Trophoblast cell (in vitro differentiated cells and primary cell): ENCODE measurements at regions not wholly inside any gene's neighbourhood (a gene's known extent, or its start where the extent isn't known, plus 50 kb on each side); places are given as distances from the start of the nearest gene placed in this dataset.

ENCODE experiments used
- DNase-seq, 2 donors: peaks; one replicate each; pipeline ENCODE4 v3.0.0-alpha.2; 2016
- H2AFZ ChIP-seq: 2 replicates; pipeline ENCODE4 v1.6.1; 2013; ENCODE audit warnings: low read length, moderate library complexity, mild to moderate bottlenecking; ENCODE audit not compliant: insufficient read depth, poor library complexity
- H2AK5ac ChIP-seq: 2 replicates; pipeline ENCODE4 v1.6.1; 2013; ENCODE audit warnings: mild to moderate bottlenecking, low read length
- H2BK120ac ChIP-seq: 2 replicates; pipeline ENCODE4 v1.6.1; 2013; ENCODE audit warnings: low read length, mild to moderate bottlenecking, moderate library complexity; ENCODE audit not compliant: insufficient read depth, poor library complexity
- H2BK12ac ChIP-seq: 2 replicates; pipeline ENCODE4 v1.6.1; 2013; ENCODE audit warnings: mild to moderate bottlenecking, low read length, moderate library complexity
- H2BK5ac ChIP-seq: 2 replicates; pipeline ENCODE4 v1.6.1; 2013; ENCODE audit warnings: low read length, low read depth, moderate library complexity, mild to moderate bottlenecking; ENCODE audit not compliant: poor library complexity
- H3K14ac ChIP-seq: 2 replicates; pipeline ENCODE4 v1.6.1; 2013; ENCODE audit warnings: mild to moderate bottlenecking, low read length
- H3K18ac ChIP-seq: 2 replicates; pipeline ENCODE4 v1.6.1; 2013; ENCODE audit warnings: mild to moderate bottlenecking, low read length
- H3K23ac ChIP-seq: 2 replicates; pipeline ENCODE4 v1.6.1; 2013; ENCODE audit warnings: low read length
- H3K27ac ChIP-seq: 2 replicates; pipeline ENCODE4 v1.5.1; 2013; ENCODE audit warnings: low read depth, mild to moderate bottlenecking, inconsistent platforms, low read length, moderate library complexity
- H3K27me3 ChIP-seq: 2 replicates; pipeline ENCODE4 v1.6.1; 2013; ENCODE audit warnings: inconsistent platforms, mild to moderate bottlenecking, low read length, moderate library complexity; ENCODE audit not compliant: insufficient read depth
- H3K36me3 ChIP-seq, 2 experiments: 1 replicate in 1 of 2; 2 replicates in 1 of 2; pipeline ENCODE4 v1.6.1; 2013; ENCODE audit warnings: low read length in 2 of 2, mild to moderate bottlenecking in 2 of 2, moderate library complexity in 1 of 2; ENCODE audit not compliant: insufficient read depth in 2 of 2, control insufficient read depth in 1 of 2
- H3K4ac ChIP-seq: 2 replicates; pipeline ENCODE4 v1.6.1; 2013; ENCODE audit warnings: low read depth, mild to moderate bottlenecking, low read length, moderate library complexity
- H3K4me1 ChIP-seq, 2 experiments: 1 replicate in 1 of 2; 2 replicates in 1 of 2; pipeline ENCODE4 v1.6.1; 2013; ENCODE audit warnings: low read length in 2 of 2, mild to moderate bottlenecking in 2 of 2, moderate library complexity in 1 of 2; ENCODE audit not compliant: insufficient read depth in 2 of 2, control insufficient read depth in 1 of 2
- H3K4me2 ChIP-seq: 2 replicates; pipeline ENCODE4 v1.6.1; 2013; ENCODE audit warnings: inconsistent platforms, mild to moderate bottlenecking, low read length, moderate library complexity
- H3K4me3 ChIP-seq: 2 replicates; pipeline ENCODE4 v1.5.1; 2013; ENCODE audit warnings: mild to moderate bottlenecking, low read depth, low read length, inconsistent platforms
- H3K79me1 ChIP-seq: one replicate; pipeline ENCODE4 v1.6.1; 2013; ENCODE audit warnings: low read length
- H3K79me2 ChIP-seq: 2 replicates; pipeline ENCODE4 v1.6.1; 2013; ENCODE audit warnings: low read length, mild to moderate bottlenecking; ENCODE audit not compliant: control insufficient read depth, insufficient read depth, poor library complexity
- H3K9ac ChIP-seq: 2 replicates; pipeline ENCODE4 v1.6.1; 2013; ENCODE audit warnings: mild to moderate bottlenecking, low read length
- H3K9me3 ChIP-seq: 2 replicates; pipeline ENCODE4 v1.6.1; 2013; ENCODE audit warnings: low read depth, mild to moderate bottlenecking, control low read depth, inconsistent platforms, low read length; ENCODE audit not compliant: insufficient read depth
- H4K12ac ChIP-seq: 2 replicates; pipeline ENCODE4 v1.6.1; 2013; ENCODE audit warnings: low read depth, mild to moderate bottlenecking, low read length, moderate library complexity
- H4K8ac ChIP-seq: 2 replicates; pipeline ENCODE4 v1.6.1; 2013; ENCODE audit warnings: low read depth, mild to moderate bottlenecking, low read length, moderate library complexity
- H4K91ac ChIP-seq: one replicate; pipeline ENCODE4 v1.6.1; 2013; ENCODE audit warnings: low read depth, mild to moderate bottlenecking, low read length, moderate library complexity
- WGBS: extraction: QIAGEN DNeasy Blood & Tissue Kit; methylation state at CpG from one replicate; pipeline ENCODE4 v1.1.7; 2013; ENCODE audit warnings: missing lambda C conversion rate; ENCODE audit not compliant: insufficient read length, insufficient coverage; ENCODE audit errors: extremely low coverage; 5-methylcytosine and 5-hydroxymethylcytosine counted together

DNA sequence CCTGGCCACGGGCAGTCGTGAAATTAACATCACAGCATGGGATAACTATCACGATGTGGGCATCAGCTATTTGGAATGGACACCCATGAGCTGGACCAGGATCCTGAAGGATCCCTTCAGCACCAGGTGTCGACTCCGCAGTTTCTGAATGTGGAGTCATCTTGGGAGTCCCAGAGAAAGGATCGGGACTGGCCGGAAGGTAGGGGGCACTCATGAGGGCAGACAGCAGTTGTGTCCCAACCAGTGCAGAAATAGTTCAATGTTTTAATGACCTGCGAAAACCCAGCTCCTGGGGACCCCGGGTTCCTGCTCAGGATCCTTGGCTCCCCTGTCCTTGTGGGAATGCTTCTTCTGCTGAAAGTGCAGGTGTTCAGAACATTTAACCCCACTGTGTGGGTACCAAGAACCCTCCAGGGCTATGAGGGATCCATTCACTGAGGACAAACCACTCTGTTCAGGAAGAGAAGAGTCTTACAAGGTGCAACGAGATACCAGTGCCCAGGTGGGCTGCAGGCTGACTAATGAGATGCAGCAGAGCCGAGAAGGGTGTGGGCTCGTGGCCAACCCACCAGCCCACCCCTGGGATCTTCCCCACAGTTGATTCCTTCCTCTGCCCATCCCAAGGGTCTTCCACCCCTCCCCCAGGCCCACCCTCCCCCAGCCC lies 154.8 kb downstream of the SALL1 start:
- Histone ChIP-seq H2AK5ac (no peak overlapping the region), H3K4me1 (no peaks in the 10 kb centered on the region), H2BK5ac (no peak overlapping the region), H3K27ac (no peak overlapping the region), H3K14ac (no peak overlapping the region), H3K18ac (no peak overlapping the region), H3K27me3 (no peaks in the 10 kb centered on the region), H3K4me2 (no peak overlapping the region), H2AFZ (no peak overlapping the region), H4K91ac (no peak overlapping the region), H3K23ac (no peak overlapping the region), H3K9me3 (no peaks in the 10 kb centered on the region), H2BK12ac (no peak overlapping the region), H3K79me1 (no peaks in the 10 kb centered on the region), H2BK120ac (no peak overlapping the region), H3K36me3 (no peaks in the 10 kb centered on the region), H3K4ac (no peak overlapping the region), H4K12ac (no peak overlapping the region), H3K4me3 (no peak overlapping the region), H3K9ac (no peak overlapping the region), H4K8ac (no peak overlapping the region), H3K79me2 (no peaks in the 10 kb centered on the region)
- no peak for DNase-seq
- WGBS: no CpG with 5 or more reads among the region's 12 CpGs

DNA sequence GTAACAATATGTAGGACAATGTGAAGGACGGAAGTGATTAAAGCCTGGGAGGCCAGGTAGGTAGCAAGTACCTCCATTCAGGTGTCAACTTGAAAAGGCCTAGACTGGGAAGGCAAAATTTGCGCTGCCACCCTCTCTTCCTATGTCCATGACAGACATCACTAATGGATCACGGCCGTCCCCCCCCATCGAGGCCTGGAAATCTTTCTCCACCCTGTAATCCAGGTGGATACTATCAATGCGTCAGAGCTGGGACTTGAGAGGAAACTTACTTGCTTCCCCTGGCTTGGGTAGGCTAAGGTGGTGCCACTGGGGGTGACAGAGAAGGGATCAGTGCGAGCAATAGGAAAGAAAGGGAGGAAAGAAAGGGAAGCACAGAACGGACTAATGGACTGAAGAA lies 156.1 kb downstream of the SALL1 start:
- WGBS: no CpG with 5 or more reads among the region's 8 CpGs
- no peak overlapping the region for H3K4me3 ChIP-seq
- H2BK120ac ChIP-seq: no peak overlapping the region
- no peaks in the 10 kb centered on the region for H3K9me3 ChIP-seq
- H2AK5ac ChIP-seq: no peak overlapping the region
- H2BK5ac ChIP-seq: no peak overlapping the region
- no peak overlapping the region for H3K4me2 ChIP-seq
- H4K8ac ChIP-seq: no peak overlapping the region
- no peak overlapping the region for H3K4ac ChIP-seq
- no peaks in the 10 kb centered on the region for H3K79me1 ChIP-seq
- H2AFZ ChIP-seq: no peak overlapping the region
- H3K23ac ChIP-seq: no peak overlapping the region
- H3K18ac ChIP-seq: no peak overlapping the region
- no peaks in the 10 kb centered on the region for H3K27me3 ChIP-seq
- H3K79me2 ChIP-seq: no peaks in the 10 kb centered on the region
- no peak for DNase-seq
- H3K4me1 ChIP-seq: no peaks in the 10 kb centered on the region
- no peak overlapping the region for H3K27ac ChIP-seq
- H4K12ac ChIP-seq: no peak overlapping the region
- no peak overlapping the region for H4K91ac ChIP-seq
- no peak overlapping the region for H3K14ac ChIP-seq
- no peak overlapping the region for H2BK12ac ChIP-seq
- no peak overlapping the region for H3K9ac ChIP-seq
- H3K36me3 ChIP-seq: no peaks in the 10 kb centered on the region

- H4K12ac ChIP-seq: no peak overlapping the region
- no peak overlapping the region for H2AK5ac ChIP-seq
- H3K4me3 ChIP-seq: no peak overlapping the region
- WGBS: no CpG with 5 or more reads among the region's 18 CpGs
- H3K4me2 ChIP-seq: no peak overlapping the region
- no peak overlapping the region for H3K27ac ChIP-seq
- no peak overlapping the region for H3K4ac ChIP-seq
- no peaks in the 10 kb centered on the region for H3K79me1 ChIP-seq
- H4K91ac ChIP-seq: no peak overlapping the region
- H3K9me3 ChIP-seq: no peaks in the 10 kb centered on the region
- H3K14ac ChIP-seq: no peak overlapping the region
- no peak overlapping the region for H2BK5ac ChIP-seq
- no peaks in the 10 kb centered on the region for H3K36me3 ChIP-seq
- H3K18ac ChIP-seq: no peak overlapping the region
- no peak overlapping the region for H2BK120ac ChIP-seq
- H3K23ac ChIP-seq: no peak overlapping the region
- no peaks in the 10 kb centered on the region for H3K4me1 ChIP-seq
- H3K79me2 ChIP-seq: no peaks in the 10 kb centered on the region
- H2AFZ ChIP-seq: no peak overlapping the region
- no peak overlapping the region for H4K8ac ChIP-seq
- no peak overlapping the region for H3K9ac ChIP-seq
- no peak for DNase-seq
- no peaks in the 10 kb centered on the region for H3K27me3 ChIP-seq
- no peak overlapping the region for H2BK12ac ChIP-seq
Observed at GRCh38 chr16:50992350-50993032, 158.6 kb downstream of the SALL1 start.

- H3K36me3 ChIP-seq: no peaks in the 10 kb centered on the region
- H2AFZ ChIP-seq: no peak overlapping the region
Observed at GRCh38 chr16:50991436-50991835, 159.6 kb downstream of the SALL1 start.

More at GRCh38 chr16:50991436-50991835, 159.6 kb downstream of the SALL1 start:
- Histone ChIP-seq H3K9ac (no peak overlapping the region), H3K4me3 (no peak overlapping the region), H3K79me1 (no peaks in the 10 kb centered on the region), H3K4ac (no peak overlapping the region), H3K23ac (no peak overlapping the region), H2BK120ac (no peak overlapping the region), H3K14ac (no peak overlapping the region), H3K27ac (no peak overlapping the region), H3K79me2 (no peaks in the 10 kb centered on the region), H4K8ac (no peak overlapping the region), H3K4me2 (no peak overlapping the region), H2AK5ac (no peak overlapping the region), H4K12ac (no peak overlapping the region), H3K4me1 (no peaks in the 10 kb centered on the region), H3K27me3 (no peaks in the 10 kb centered on the region), H2BK5ac (no peak overlapping the region), H2BK12ac (no peak overlapping the region), H4K91ac (no peak overlapping the region), H3K9me3 (no peaks in the 10 kb centered on the region), H3K18ac (no peak overlapping the region)
- no CpG with 5 or more reads among the region's 13 CpGs for WGBS
- DNase-seq: no peak
